HCT116 (cell line): ENCODE measurements at regions not wholly inside any gene's neighbourhood (a gene's known extent, or its start where the extent isn't known, plus 50 kb on each side); places are given as distances from the start of the nearest gene placed in this dataset.

Experiments used
- ATF3 ChIP-seq: IDR thresholded peaks from 2 replicates; pipeline ENCODE4 v1.6.1; 2012
- CEBPB ChIP-seq: IDR thresholded peaks from 2 replicates; pipeline ENCODE4 v1.6.1; 2012; ENCODE audit warnings: low read depth
- CTCF ChIP-seq, 3 experiments: fragments of 200-600 bp in 1 of 3; sonication (generic) in 1 of 3; IDR thresholded peaks in 2 of 3; conservative IDR thresholded peaks in 1 of 3; 2 replicates each; pipeline ENCODE4 v1.5.1; 2012 to 2017; ENCODE audit warnings: low read depth in 2 of 3, low read length in 2 of 3, antibody characterized with exemption in 1 of 3, borderline replicate concordance in 1 of 3, control low read depth in 1 of 3, mild to moderate bottlenecking in 1 of 3, mixed read lengths in 1 of 3, mixed run types in 1 of 3, moderate library complexity in 1 of 3; ENCODE audit not compliant: insufficient read depth in 1 of 3
- EZH2 ChIP-seq: fragments of 200-600 bp; sonication (generic); IDR thresholded peaks from 2 replicates; pipeline ENCODE4 v1.6.1; 2017; ENCODE audit warnings: antibody characterized with exemption, mixed run types
- EZH2phosphoT487 ChIP-seq: fragments of 200-600 bp; IDR thresholded peaks from 2 replicates; pipeline ENCODE4 v1.6.1; 2018; ENCODE audit warnings: antibody characterized with exemption, borderline replicate concordance
- POLR2A ChIP-seq: IDR thresholded peaks from 2 replicates; pipeline ENCODE4 v1.7.0; 2011; ENCODE audit warnings: borderline replicate concordance; ENCODE audit not compliant: insufficient read depth, insufficient read length; ENCODE audit errors: extremely low read depth
- RAD21 ChIP-seq: IDR thresholded peaks from 2 replicates; pipeline ENCODE4 v1.6.1; 2012; ENCODE audit warnings: low read depth, mild to moderate bottlenecking
- REST ChIP-seq: IDR thresholded peaks from 2 replicates; pipeline ENCODE4 v1.6.1; 2012; ENCODE audit warnings: low read depth
- SIN3A ChIP-seq: IDR thresholded peaks from 2 replicates; pipeline ENCODE4 v1.6.1; 2012; ENCODE audit warnings: low read depth
- SP1 ChIP-seq: IDR thresholded peaks from 2 replicates; pipeline ENCODE4 v1.6.1; 2012; ENCODE audit warnings: low read depth
- SRF ChIP-seq: IDR thresholded peaks from 2 replicates; pipeline ENCODE4 v1.6.1; 2012; ENCODE audit warnings: low read depth
- TF ChIP-seq, protein P1 (sequence below): IDR thresholded peaks from 2 replicates; pipeline ENCODE4 v1.6.1; 2012

DNA sequence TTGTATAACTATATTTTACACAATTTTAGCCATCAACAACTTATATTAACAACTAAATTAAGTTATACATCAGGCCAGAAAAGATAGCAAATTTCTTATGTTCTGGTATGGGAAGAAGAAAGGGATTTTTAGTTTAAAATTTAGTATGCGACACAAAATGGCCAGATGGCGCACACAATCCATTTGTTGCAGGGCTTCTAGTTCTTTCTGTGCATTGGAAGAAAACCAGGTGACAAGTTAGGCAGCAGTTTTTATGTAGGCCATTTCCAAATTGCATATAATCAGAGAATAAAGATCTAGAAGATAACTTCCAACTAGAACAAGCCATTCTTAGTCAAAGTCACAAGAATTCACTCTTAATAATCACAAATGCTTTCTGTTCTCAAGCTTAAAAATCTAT, 230.1 kb upstream of the ZNF717 start:
- TF ChIP-seq CTCF (IDR thresholded peaks at IDR 0.05 in 2 of 3, conservative IDR thresholded peaks at IDR 0.05 in 1 of 3; ENCODE audit: borderline replicate concordance in 1 of 3, insufficient read depth in 1 of 3, low read depth in 2 of 3, low read length in 2 of 3): no peak
- TF ChIP-seq CEBPB: no peak
- TF ChIP-seq POLR2A: no peak
- no peak for TF ChIP-seq SRF
- TF ChIP-seq REST: no peak
- TF ChIP-seq EZH2: no peak
- TF ChIP-seq EZH2phosphoT487: no peak
- TF ChIP-seq SP1: no peak
- TF ChIP-seq, protein P1, sequence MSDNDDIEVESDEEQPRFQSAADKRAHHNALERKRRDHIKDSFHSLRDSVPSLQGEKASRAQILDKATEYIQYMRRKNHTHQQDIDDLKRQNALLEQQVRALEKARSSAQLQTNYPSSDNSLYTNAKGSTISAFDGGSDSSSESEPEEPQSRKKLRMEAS: no peak
- no peak for TF ChIP-seq ATF3
- no peak for TF ChIP-seq RAD21
- TF ChIP-seq SIN3A: no peak
